CD1c-positive myeloid dendritic cell (primary cell): ENCODE measurements at regions not wholly inside any gene's neighbourhood (a gene's known extent, or its start where the extent isn't known, plus 50 kb on each side); places are given as distances from the start of the nearest gene placed in this dataset.

Source experiments
- DNase-seq: peaks from one replicate; pipeline ENCODE4 v3.0.0-alpha.2; 2016; ENCODE audit errors: extremely low spot score

GRCh38 chr5:173764332-173765028 is 123.7 kb upstream of the CPEB4 start:
- peak; percentile 69 for DNase-seq

GRCh38 chr5:173765029-173765644 is 123.0 kb upstream of the CPEB4 start:
- DNase-seq = no peak

- DNase-seq = no peak
Measured at GRCh38 chr5:173765661-173766060, 122.5 kb upstream of the CPEB4 start.

DNA sequence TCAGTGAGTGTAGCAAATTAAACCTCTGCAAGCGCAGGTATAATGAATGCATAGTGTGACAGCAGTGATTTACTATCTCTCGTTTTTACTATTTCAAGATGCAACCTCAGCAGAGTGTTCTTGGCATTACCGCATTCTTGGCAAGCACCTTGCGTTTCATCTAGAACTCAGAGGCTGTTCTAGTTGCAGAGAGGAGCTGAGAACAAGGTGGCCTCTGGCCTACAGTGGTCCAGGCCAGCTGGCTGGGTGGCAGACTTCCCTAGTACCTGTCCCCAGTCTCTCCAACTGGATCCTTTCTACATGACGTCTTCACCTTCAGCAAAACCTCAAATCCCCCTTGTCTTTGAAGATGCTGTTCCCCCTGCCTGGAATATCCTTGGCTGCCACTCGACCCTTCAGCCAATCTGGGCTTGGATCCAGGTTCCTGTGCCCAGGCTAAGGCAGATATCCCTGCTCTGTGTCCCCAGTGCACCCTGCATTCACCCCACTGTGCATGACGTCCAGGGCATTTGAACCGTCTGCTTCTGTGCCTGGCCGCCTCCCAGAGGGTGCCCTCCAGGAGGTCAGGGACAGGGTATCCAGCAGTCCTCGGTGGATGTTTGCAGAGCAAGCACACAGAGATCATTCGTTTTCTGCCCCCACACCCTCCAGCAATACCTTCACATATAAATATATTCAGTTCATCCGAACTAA is 120.4 kb upstream of the CPEB4 start:
- no peak for DNase-seq

DNA sequence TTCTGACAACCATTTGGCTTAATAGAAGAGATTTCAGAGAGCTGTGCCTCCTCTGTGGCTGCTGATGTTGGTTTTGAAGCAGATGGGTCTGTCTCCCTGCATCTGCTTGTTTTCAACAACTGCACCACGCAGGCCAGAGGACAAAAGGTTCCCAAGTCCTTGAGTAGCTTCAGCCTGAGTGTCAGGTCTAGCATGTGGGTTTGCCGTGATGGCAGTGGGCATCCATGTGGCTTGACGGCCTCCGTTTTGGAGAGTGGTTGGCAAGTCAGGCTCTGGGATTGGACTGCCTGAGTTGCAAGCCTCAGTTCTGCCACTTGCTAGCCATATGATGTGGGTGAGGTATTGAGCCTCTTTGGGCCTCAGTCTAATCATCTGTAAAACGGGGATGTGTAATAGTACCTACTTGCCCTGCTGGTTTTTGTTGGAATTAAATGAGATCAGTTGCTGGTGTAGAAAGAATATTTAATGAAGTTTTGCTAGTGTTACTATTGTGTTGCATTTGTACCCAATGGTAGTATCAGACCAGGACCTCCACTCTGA is 119.8 kb upstream of the CPEB4 start:
- no peak for DNase-seq

GRCh38 chr5:173768891-173769290 is 119.3 kb upstream of the CPEB4 start:
- no peak for DNase-seq

GRCh38 chr5:173770637-173771036 is 117.5 kb upstream of the CPEB4 start:
- DNase-seq = no peak

DNA sequence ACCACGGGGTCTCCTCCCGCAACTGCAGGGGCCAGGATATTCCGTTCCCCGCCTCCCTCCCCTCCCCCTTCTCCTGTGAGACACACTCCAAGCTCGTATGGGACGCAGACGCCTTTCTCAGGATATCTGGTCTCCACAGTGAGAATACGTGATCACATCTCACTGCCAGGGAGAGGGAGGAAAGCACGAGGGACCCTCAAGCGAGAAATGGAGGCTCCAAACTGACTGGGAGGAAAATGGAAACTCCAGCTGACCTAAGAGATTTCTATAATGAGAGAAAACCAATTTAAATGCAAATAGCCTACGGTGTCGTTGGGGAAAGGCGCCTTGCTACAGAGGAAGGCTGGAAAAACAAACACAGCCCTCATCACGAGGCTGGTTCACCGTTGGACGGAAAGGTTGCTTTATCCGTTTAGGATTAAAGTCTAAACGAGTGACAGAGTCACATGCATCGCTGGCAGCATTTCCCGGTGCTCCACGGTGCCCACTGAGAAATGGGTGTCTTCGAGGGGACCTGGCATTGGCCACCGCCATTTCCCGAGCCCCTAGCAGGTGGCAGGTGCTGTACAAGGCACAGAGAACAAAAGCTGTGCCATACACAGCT is 116.9 kb upstream of the CPEB4 start:
- DNase-seq = no peak

DNA sequence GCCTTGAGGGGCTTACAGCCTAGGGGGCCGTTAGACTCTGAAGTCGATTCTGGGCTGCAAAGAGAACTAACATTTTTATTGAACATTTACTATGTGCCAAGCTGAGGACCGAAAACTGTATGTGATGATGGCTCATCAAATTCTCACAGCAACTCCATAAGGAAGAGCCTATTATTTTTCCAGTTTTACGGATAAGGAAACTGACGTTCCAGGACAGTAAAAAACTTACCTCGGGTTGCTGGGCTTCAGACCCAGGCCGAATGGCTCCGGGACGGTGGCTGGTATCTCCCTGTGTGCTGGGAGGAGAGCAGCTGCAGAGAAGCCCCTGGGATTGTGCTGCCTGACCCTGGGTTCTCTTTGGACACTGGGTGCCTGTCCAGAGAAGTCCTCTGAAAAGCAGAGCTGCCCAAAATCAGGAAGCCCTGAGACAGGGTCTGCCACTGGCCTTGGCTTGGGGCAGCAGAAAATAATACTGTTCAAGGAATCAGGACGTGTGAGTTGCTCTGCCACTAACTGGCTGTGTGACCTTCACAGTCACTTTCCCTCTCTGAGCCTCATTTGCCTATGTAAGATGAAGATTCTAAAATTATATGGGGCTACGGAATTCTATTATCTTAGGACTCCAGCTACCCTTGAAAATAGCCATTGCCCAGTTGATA is 116.3 kb upstream of the CPEB4 start:
- DNase-seq = no peak

DNA sequence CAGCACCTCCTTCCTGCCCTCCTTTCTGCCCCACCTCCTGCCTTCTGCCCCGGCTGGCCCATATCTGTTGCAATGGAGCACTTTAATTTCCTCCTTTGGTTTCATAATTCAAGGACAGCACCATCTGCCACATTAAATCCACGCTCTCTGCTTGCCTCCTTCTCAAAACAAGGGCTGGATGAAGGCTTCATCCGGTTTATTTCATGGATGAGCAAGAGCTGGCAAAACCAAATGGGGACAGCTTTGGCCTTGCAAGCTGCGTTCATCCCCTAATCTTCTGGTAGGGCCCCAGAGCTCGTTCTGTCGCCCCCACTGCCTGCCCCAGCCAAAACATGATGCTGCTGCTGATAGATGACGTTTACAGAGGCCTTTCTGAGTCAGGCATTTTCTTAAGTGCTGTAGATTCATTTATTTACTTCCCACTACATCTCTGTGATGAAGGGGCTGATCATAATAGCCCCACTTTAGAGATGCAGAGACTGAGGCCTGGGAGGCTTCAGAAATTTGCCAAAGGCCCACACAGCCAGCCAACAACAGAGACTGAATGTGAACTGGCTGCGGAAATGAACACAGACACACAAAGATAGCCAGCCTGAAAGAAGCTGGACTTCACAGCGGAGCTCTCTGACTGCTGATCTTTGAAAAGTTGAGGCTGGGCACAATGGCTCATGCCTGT is 115.6 kb upstream of the CPEB4 start:
- no peak for DNase-seq

DNA sequence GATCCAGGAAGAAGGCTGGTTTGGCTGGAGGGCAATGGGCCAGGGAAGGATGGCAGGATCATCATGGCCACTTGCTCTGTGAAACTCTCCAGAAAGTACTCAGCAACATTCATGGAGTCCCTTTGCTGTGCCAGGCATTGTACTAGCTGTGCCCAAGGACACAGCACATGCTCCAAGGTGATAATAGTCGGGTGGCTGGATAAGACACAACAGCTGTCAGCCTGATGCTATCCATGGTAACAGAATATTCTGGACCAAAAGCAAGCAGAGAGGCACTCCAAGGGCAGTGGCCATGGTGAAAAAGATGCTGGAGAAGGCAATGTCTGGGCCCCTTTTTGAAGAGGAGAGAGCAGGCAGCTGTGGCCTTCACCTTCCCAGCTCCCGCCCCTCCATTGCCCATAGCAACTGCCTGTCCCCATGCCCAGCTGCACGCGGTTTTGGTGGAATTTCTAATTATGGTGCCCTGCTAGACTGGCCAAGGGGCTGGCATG is 113.8 kb upstream of the CPEB4 start:
- no peak for DNase-seq

GRCh38 chr5:173775261-173776197 is 112.6 kb upstream of the CPEB4 start:
- peak; percentile 61 for DNase-seq

DNA sequence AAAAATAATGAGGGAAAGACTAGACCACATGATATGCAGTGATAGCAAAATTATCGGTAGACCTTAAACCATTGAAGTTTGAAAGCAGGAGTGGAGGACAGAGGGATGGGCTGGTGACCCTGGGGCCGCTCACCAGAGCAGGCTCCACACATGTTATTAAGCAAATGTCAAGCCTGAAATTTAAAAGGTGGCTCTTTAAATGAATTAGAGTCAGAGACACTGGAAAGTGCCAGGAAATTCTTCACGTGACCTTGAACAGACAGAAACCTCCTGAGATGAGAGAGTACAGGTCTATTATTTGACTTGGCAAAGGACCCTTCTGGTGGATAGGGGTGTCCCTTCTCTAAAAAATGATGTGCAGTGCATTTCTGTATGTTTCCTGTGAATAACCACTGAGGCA is 111.0 kb upstream of the CPEB4 start:
- no peak for DNase-seq

GRCh38 chr5:173777674-173778073 is 110.5 kb upstream of the CPEB4 start:
- DNase-seq = no peak

DNA sequence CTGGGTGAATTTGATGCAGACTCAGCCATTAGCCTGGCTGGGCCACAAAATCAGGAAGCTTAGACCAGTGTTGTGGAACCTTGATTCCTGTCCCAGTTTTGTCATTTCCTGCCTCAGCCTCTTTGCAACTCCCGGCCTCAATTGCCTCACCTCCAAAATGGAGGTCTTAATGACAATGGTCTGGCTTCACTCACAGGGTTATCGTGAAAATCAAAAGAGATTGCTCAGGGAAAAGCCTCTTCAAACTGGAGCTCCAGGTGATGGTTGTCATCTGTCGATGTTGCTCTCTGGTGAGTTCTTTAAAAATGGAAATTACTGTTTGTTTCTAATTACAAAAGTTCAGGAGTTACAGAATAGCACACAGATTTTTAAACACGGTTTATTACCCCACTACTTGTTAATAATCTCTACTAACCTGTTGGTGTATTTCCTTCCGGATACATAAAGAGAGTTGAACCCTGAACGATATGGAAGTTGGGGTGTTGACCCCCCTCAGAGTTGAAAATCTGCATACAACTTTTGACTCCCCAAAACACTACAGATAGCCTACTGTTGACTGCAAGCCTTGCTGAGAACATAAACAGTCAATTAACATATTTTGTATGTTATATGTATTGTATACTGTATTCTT is 109.9 kb upstream of the CPEB4 start:
- DNase-seq = peak; percentile 65

DNA sequence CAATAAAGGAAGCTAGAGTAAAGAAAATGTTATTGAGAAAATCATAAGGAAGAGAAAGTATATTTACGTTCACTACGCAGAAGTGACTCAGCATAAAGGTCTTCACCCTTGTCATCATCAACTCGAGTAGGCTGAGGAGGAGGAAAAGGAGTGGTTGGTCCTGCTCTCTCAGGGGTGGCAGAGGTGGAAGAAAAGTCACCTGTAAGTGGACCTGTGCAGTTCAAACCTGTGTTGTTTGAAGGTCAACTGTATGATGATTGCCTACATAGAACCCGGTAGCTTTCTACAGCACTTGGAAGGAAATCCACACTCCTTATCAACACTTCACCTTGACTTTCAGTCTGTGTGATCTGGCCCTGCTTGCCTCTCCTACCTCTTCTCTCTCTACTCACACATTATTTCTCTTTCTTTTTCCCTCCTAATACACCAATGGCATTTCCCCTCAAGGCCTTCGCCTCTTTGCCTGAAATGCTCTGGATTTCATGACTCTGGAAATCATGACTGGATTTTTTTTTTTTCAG is 109.3 kb upstream of the CPEB4 start:
- peak; percentile 62 for DNase-seq

GRCh38 chr5:173780235-173781234 is 107.6 kb upstream of the CPEB4 start:
- DNase-seq = peak; percentile 60

DNA sequence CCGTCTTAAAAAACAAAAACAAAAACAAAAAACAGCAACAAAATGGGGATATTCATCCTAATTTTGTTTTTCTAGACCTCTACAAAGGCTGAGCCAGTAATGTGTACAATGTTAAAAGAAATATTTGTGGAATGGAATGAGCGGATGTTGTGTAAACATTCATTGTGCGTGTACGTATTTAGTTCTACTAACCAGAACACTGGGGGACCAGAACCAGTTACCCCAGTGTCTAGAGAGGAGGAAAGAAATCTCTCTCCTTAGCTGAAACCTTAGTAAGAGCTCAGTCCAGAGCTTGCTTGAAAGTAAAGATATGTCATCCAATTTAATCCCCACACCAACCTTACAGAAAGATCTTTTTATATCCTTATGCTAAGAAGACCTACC is 106.7 kb upstream of the CPEB4 start:
- no peak for DNase-seq
